Activated T-helper 1 cell treated with Interleukin-2 at 50 U/mL for 16 hours (primary cell): ENCODE measurements at regions not wholly inside any gene's neighbourhood (a gene's known extent, or its start where the extent isn't known, plus 50 kb on each side); places are given as distances from the start of the nearest gene placed in this dataset.

Source experiments
- DNase-seq: peaks from one replicate; pipeline ENCODE4 v3.0.0-alpha.2; 2020; ENCODE audit warnings: low read depth

DNA sequence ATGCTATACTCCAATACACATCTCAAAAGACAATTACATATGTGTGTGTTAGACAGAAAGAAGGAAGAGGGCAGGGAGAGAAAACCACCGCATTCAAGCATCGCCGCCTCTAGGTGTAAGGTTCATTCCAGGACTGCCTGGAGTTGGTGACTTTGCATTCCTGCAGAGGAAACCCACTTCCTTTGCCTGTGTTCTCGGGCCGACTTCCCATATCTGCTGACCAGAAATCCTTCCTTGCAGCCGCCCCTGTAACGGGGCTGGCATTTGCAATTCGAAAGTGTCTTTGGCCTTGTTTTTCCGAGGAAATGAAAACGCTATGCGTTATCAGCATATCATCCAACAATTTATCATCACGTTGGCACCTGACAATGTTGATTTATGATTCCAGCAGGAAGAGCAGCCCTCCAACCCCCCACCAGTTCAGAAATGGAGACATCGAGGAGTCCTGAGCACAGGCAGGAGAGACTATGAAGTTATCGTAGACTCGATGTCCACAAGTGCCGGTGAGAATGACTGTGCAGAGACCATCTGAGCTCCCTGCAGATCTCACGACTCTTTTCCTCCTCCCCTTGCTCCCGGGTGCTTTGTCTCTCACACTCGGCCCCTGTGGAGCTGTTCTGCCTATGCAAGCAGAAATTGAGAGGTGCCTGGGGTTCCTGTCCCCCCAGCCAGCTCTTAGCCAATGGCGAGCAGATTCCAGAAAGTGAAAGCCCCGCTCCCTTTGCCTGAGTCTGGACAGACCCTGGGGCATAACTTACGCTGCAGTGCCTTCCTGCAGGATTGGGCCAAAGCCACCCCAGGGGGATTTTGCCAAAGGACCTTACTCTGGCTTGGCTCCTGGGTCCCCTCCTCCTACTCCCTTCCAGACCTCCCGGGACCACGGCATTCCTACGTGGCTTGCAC is 68.9 kb upstream of the FOXK1 start:
- no peak for DNase-seq

DNA sequence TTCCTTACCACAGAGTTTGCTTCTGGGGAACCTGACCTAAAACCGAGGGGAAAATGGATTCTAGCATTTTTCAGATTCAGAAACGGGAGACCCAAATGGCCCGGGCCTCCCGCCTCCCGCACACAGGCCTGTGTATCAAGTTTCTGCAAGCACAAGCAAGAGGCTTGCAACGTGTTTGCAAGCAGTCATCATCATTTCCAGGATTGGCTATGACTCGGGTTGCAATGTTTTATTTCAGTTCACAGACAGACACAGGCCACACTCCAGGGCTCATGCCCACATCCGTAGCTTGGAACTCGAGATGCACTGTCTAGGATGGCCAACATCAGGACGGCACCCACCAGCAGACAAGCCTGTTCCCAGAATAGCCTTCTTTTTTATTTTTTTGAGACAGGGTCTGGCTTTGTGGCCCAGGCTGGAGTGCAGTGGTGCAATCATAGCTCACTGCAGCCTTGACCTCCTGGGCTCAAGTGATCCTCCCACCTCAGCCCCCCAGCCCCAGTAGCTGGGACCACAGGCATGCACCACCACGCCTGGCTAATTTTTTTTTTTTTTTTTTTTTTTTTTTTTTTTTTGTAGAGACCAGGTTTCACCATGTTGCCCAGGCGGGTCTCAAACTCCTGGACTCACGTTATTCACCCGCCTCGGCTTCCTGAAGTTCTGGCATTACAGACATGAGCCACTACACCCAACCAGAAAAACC is 68.1 kb upstream of the FOXK1 start:
- no peak for DNase-seq

DNA sequence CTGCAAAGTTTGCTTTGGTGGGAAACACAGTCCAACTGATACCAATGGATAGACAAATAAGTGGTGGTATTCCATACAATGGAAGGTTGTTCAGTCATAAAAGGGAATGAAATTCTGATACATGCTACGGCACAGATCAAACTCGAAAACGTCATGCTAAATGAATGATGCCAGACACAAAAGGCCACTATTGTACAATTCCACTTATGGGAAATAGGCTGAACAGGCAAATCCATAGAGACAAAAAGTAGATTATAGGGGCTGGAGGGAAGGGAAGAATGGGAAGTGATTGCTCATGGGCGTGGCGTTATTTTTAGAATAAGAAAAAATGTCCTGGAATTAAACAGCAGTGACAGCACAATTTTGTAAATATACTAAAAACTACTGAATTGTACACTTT is 66.0 kb upstream of the FOXK1 start:
- DNase-seq, result no peak

DNA sequence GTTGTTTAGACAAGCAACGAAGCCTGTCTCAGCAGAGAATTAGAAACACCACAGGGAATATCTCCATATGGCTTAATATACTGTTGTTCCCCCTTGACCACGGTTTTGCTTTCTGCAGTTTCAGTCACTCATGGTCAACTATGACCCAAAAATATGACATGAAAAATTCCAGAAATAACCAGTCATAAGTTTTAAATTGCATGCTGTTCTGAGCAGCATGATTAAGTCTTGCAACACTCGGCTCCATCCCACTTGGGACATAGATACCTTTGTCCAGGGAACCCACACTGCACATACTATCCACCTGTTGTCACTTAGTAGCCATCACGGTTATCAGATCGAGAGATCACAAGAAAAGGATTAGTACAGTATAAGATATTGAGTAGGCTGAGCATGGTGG is 60.7 kb upstream of the FOXK1 start:
- no peak for DNase-seq

DNA sequence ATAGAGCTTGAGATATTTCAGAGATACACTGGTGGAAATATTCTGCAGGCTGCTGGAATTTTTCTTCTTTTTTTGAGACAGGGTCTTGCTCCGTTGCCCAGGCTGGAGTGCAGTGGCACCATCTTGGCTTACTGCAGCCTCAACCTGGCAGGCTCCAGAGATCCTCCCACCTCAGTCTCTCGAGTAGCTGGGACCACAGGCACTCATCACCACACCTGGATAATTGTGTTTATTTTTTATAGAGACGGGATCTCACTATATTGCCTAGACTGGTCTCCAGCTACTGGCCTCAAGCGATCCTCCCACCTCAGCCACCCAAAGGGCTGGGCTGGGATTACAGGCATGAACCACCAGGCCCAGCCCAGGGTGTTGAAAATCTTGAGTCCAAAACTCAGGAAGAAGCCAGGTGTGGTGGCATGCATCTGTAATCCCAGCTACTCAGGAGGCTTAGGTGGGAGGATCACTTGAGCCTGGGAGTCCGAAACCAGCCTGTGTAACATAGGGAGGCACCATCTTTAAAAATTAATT is 55.7 kb upstream of the FOXK1 start:
- DNase-seq, result no peak

DNA sequence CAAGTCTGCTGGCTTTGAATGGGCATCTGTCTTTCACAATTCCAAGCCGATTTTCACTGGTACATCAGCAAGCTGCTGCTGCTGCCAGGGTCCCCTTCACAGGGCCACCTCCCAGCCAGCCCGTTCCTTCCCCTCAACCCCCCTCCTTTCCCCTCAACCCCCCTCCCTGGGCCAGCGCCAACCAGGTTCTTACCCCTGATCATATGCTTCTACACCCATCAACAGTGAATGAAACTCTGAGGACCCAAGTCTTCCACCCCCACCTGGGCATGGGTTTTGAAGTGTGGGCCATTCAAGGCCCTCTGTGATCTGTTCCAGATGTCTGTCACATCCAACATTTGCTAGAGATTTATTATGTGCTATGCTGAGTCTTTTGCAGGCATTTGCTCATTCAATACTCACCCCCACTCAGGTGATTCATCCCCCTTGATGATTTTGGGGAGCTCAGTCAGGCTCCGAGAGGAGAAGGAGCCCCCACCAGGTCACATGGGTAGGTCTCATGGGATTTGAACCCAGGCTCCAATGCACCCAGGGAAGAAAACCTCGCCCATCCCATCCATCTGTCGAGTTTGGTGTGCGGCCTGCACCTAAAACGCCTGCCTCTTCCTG is 52.7 kb upstream of the FOXK1 start:
- DNase-seq, result no peak

DNA sequence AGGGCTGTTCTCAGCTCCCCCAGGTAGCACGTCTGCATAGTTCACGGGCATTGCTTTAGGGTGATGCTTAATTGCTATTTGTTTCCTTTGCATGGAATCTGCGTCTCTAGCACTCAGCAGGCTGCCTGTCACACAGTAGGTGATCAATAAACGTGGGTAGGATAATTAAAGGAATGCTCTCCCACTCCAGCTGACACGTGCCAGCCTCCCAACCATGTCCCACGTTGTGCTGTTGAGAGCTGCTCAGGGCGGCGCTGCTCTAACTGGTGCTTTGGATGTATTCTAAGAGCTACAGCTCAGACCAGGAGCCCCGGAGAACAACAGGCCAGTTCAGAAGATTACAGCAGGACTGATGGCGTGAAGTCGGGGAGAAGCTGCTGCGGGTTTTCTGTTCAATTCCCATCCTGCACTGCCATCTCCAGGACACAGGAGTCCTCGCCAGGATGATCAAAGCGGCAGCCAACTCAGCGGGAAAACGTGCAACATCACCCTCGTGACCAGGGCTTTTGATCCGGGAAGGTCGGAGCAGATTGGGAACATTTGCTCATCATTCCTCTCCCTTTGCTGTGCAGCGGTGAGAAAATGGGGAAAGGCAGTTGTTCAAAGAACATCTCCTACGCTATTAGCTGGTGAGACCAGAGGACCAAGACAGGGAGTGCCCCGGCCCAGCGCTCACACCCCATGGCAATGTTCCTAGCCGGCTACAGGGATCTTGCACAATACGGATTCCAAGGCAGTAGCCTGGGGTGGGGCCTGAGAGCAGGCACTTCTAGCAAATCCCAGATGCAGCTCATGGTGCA is 50.5 kb upstream of the FOXK1 start:
- DNase-seq, result no peak
